SK-N-MC (cell line): ENCODE measurements at regions not wholly inside any gene's neighbourhood (a gene's known extent, or its start where the extent isn't known, plus 50 kb on each side); places are given as distances from the start of the nearest gene placed in this dataset.

Experiments used
- EZH2 ChIP-seq: fragments of 200-600 bp; sonication (generic); IDR thresholded peaks from one replicate; pipeline ENCODE4 v1.6.1; 2017; ENCODE audit warnings: antibody characterized with exemption
- POLR2AphosphoS5 ChIP-seq: IDR thresholded peaks from 2 replicates; pipeline ENCODE4 v1.6.1; 2012; ENCODE audit warnings: mild to moderate bottlenecking, low read depth, low read length, borderline replicate concordance

DNA sequence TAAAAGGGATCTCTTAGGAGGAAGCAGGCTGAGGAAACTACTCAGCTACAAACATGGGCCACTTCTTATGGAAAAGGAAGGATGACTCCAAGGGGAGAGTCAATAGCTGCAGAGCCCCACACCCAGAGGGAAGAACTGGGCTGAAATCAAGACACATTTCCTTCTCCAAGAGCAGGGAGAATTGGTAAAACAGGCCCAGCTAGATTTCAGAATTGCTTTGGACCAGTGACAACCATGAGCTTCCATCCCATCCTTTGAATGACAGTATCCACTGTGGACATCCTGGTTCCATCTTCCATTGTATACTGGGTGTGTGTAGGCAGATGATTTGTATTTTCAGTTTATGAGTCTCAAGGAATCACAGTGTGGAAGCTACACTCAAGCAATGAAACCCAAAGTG is 267.5 kb downstream of the IRF8 start:
- TF ChIP-seq EZH2, result no peak
- TF ChIP-seq POLR2AphosphoS5, result no peak
